CD8-positive, alpha-beta memory T cell (primary cell): ENCODE measurements at regions not wholly inside any gene's neighbourhood (a gene's known extent, or its start where the extent isn't known, plus 50 kb on each side); places are given as distances from the start of the nearest gene placed in this dataset.

Experiments
- CTCF ChIA-PET: fragments of 350-600 bp; sonication (Branson Sonifier 250); formaldehyde crosslinking; loops from one replicate; lab custom pipeline; 2021; ENCODE audit warnings: antibody characterized with exemption; lab: Charles Lee
- POLR2A ChIA-PET: fragments of 350-600 bp; sonication (Branson Sonifier 250); formaldehyde crosslinking; loops from one replicate; lab custom pipeline; 2021; ENCODE audit warnings: antibody characterized with exemption; lab: Charles Lee
- DNase-seq, 5 donors: peaks; one replicate each; pipeline versions ENCODE4 v3.0.0 to v3.0.0-alpha.2; 2020 to 2022; ENCODE audit warnings: mixed read lengths in 1 of 5
- H3K27ac ChIP-seq: one replicate; pipeline ENCODE4 v1.7.0; 2013; ENCODE audit warnings: low read depth, mild to moderate bottlenecking, low read length, moderate library complexity
- H3K27me3 ChIP-seq: 2 replicates; pipeline ENCODE4 v1.7.0; 2013; ENCODE audit warnings: low read length, mild to moderate bottlenecking; ENCODE audit not compliant: insufficient read depth, poor library complexity, severe bottlenecking
- H3K36me3 ChIP-seq: 2 replicates; pipeline ENCODE4 v1.7.0; 2013; ENCODE audit warnings: mild to moderate bottlenecking, low read length, moderate library complexity; ENCODE audit not compliant: insufficient read depth
- H3K4me1 ChIP-seq: 2 replicates; pipeline ENCODE4 v1.7.0; 2013; ENCODE audit warnings: mild to moderate bottlenecking, low read length, moderate library complexity; ENCODE audit not compliant: insufficient read depth
- H3K4me3 ChIP-seq: 2 replicates; pipeline ENCODE4 v1.7.0; 2013; ENCODE audit warnings: mild to moderate bottlenecking, low read length
- H3K9me3 ChIP-seq: 2 replicates; pipeline ENCODE4 v1.7.0; 2013; ENCODE audit warnings: mild to moderate bottlenecking, low read length
- H3K27ac Mint-ChIP-seq, 8 donors: one replicate each; pipeline ENCODE4 v1.8.0; 2020 to 2021; ENCODE audit warnings: mixed read lengths in 8 of 8, mild to moderate bottlenecking in 6 of 8, inconsistent platforms in 3 of 8, moderate library complexity in 3 of 8
- H3K27me3 Mint-ChIP-seq, 2 donors: one replicate each; pipeline ENCODE4 v1.8.0; 2020 to 2021; ENCODE audit warnings: mixed read lengths in 2 of 2, mild to moderate bottlenecking in 1 of 2, moderate library complexity in 1 of 2
- H3K36me3 Mint-ChIP-seq, 3 donors: one replicate each; pipeline ENCODE4 v1.8.0; 2020 to 2021; ENCODE audit warnings: mixed read lengths in 3 of 3, inconsistent platforms in 1 of 3, mild to moderate bottlenecking in 1 of 3
- H3K4me1 Mint-ChIP-seq, 3 donors: one replicate each; pipeline ENCODE4 v1.8.0; 2020 to 2021; ENCODE audit warnings: mixed read lengths in 3 of 3, inconsistent platforms in 1 of 3, mild to moderate bottlenecking in 1 of 3
- H3K4me3 Mint-ChIP-seq, 7 donors: one replicate each; pipeline ENCODE4 v1.8.0; 2020 to 2021; ENCODE audit warnings: mixed read lengths in 7 of 7, mild to moderate bottlenecking in 6 of 7, moderate library complexity in 4 of 7, inconsistent platforms in 2 of 7
- H3K9me3 Mint-ChIP-seq, 5 donors: one replicate each; pipeline ENCODE4 v1.8.0; 2020 to 2022; ENCODE audit warnings: mixed read lengths in 5 of 5, mild to moderate bottlenecking in 3 of 5, moderate library complexity in 2 of 5, inconsistent platforms in 1 of 5

GRCh38 chr6:43946641-43947363, 176.8 kb downstream of the VEGFA start:
- DNase-seq = no peak
- ChIA-PET POLR2A (no interaction called here), CTCF (no interaction called here)

GRCh38 chr6:43945768-43946080, 175.7 kb downstream of the VEGFA start:
- Histone ChIP-seq H3K27me3 (no peaks in the 10 kb centered on the region), H3K4me1 (no peaks in the 10 kb centered on the region), H3K27ac (no peak overlapping the region), H3K4me3 (no peak overlapping the region), H3K9me3 (peaks cover 8% of the 10 kb centered on the region), H3K36me3 (no peaks in the 10 kb centered on the region)
- Mint-ChIP-seq H3K27me3 (peaks cover 0 to 5% of the 10 kb centered on the region in 2 donors), H3K36me3 (peaks cover 0 to 26% (median 2%) of the 10 kb centered on the region in 3 donors), H3K4me3 (no peak overlapping the region), H3K27ac (no peak overlapping the region), H3K4me1 (no peaks in the 10 kb centered on the region), H3K9me3 (peaks cover 13 to 31% (median 26%) of the 10 kb centered on the region in 5 donors)
- ChIA-PET CTCF (no interaction called here), POLR2A (no interaction called here)
- DNase-seq = no peak

More at GRCh38 chr6:43946641-43947363, 176.8 kb downstream of the VEGFA start:
- Histone ChIP-seq H3K27ac (no peak overlapping the region), H3K4me3 (no peak overlapping the region), H3K36me3 (no peaks in the 10 kb centered on the region), H3K4me1 (no peaks in the 10 kb centered on the region), H3K27me3 (no peaks in the 10 kb centered on the region), H3K9me3 (peaks cover 8% of the 10 kb centered on the region)
- no peaks in the 10 kb centered on the region for H3K4me1 Mint-ChIP-seq
- peaks cover 0 to 5% of the 10 kb centered on the region in 2 donors for H3K27me3 Mint-ChIP-seq
- H3K4me3 Mint-ChIP-seq = no peak overlapping the region
- peaks cover 0 to 26% (median 2%) of the 10 kb centered on the region in 3 donors for H3K36me3 Mint-ChIP-seq
- no peak overlapping the region for H3K27ac Mint-ChIP-seq
- peaks cover 13 to 31% (median 26%) of the 10 kb centered on the region in 5 donors for H3K9me3 Mint-ChIP-seq

GRCh38 chr6:43944908-43945767, 175.1 kb downstream of the VEGFA start:
- Mint-ChIP-seq H3K4me1 (no peaks in the 10 kb centered on the region), H3K9me3 (peaks cover 13 to 31% (median 26%) of the 10 kb centered on the region in 5 donors), H3K4me3 (no peak overlapping the region), H3K27ac (no peak overlapping the region), H3K36me3 (peaks cover 0 to 26% (median 2%) of the 10 kb centered on the region in 3 donors), H3K27me3 (peaks cover 0 to 5% of the 10 kb centered on the region in 2 donors)
- no peaks in the 10 kb centered on the region for H3K36me3 ChIP-seq
- peaks cover 8% of the 10 kb centered on the region for H3K9me3 ChIP-seq
- no peak for DNase-seq
- ChIA-PET CTCF (no interaction called here), POLR2A (no interaction called here)
- no peaks in the 10 kb centered on the region for H3K4me1 ChIP-seq
- no peaks in the 10 kb centered on the region for H3K27me3 ChIP-seq
- H3K4me3 ChIP-seq = no peak overlapping the region
- H3K27ac ChIP-seq = peak overlapping the region; percentile 38

GRCh38 chr6:43943781-43944250, 173.8 kb downstream of the VEGFA start:
- Histone ChIP-seq H3K9me3 (peaks cover 8% of the 10 kb centered on the region), H3K4me3 (no peak overlapping the region), H3K4me1 (no peaks in the 10 kb centered on the region), H3K27me3 (no peaks in the 10 kb centered on the region), H3K36me3 (no peaks in the 10 kb centered on the region), H3K27ac (no peak overlapping the region)
- Mint-ChIP-seq H3K9me3 (peaks cover 13 to 31% (median 26%) of the 10 kb centered on the region in 5 donors), H3K27ac (no peak overlapping the region), H3K4me3 (no peak overlapping the region), H3K27me3 (peaks cover 0 to 5% of the 10 kb centered on the region in 2 donors), H3K4me1 (no peaks in the 10 kb centered on the region), H3K36me3 (peaks cover 0 to 26% (median 2%) of the 10 kb centered on the region in 3 donors)
- POLR2A ChIA-PET = no interaction called here
- CTCF ChIA-PET = no interaction called here
- DNase-seq = no peak

GRCh38 chr6:43943099-43943766, 173.2 kb downstream of the VEGFA start:
- CTCF ChIA-PET = no interaction called here
- Histone ChIP-seq H3K9me3 (peaks cover 8% of the 10 kb centered on the region), H3K4me1 (no peaks in the 10 kb centered on the region), H3K27ac (no peak overlapping the region), H3K36me3 (no peaks in the 10 kb centered on the region), H3K27me3 (no peaks in the 10 kb centered on the region), H3K4me3 (no peak overlapping the region)
- peaks cover 0 to 5% of the 10 kb centered on the region in 2 donors for H3K27me3 Mint-ChIP-seq
- POLR2A ChIA-PET = no interaction called here
- no peak overlapping the region for H3K27ac Mint-ChIP-seq
- H3K4me3 Mint-ChIP-seq = no peak overlapping the region
- H3K4me1 Mint-ChIP-seq = no peaks in the 10 kb centered on the region
- peaks cover 0 to 26% (median 2%) of the 10 kb centered on the region in 3 donors for H3K36me3 Mint-ChIP-seq
- no peak for DNase-seq
- H3K9me3 Mint-ChIP-seq = peaks cover 13 to 31% (median 26%) of the 10 kb centered on the region in 5 donors

GRCh38 chr6:43942616-43943015, 172.6 kb downstream of the VEGFA start:
- no peak overlapping the region for H3K27ac Mint-ChIP-seq
- no peaks in the 10 kb centered on the region for H3K4me1 Mint-ChIP-seq
- H3K36me3 ChIP-seq = no peaks in the 10 kb centered on the region
- no peaks in the 10 kb centered on the region for H3K4me1 ChIP-seq
- H3K4me3 ChIP-seq = no peak overlapping the region
- no peaks in the 10 kb centered on the region for H3K27me3 ChIP-seq
- no peak overlapping the region for H3K4me3 Mint-ChIP-seq
- peaks cover 13 to 31% (median 26%) of the 10 kb centered on the region in 5 donors for H3K9me3 Mint-ChIP-seq
- POLR2A ChIA-PET = no interaction called here
- DNase-seq = no peak
- H3K9me3 ChIP-seq = peaks cover 8% of the 10 kb centered on the region
- H3K27me3 Mint-ChIP-seq = peaks cover 0 to 5% of the 10 kb centered on the region in 2 donors
- no peak overlapping the region for H3K27ac ChIP-seq
- CTCF ChIA-PET = no interaction called here
- H3K36me3 Mint-ChIP-seq = peaks cover 0 to 26% (median 2%) of the 10 kb centered on the region in 3 donors

- Histone ChIP-seq H3K4me3 (no peak overlapping the region), H3K27me3 (no peaks in the 10 kb centered on the region), H3K9me3 (peaks cover 8% of the 10 kb centered on the region), H3K4me1 (no peaks in the 10 kb centered on the region), H3K36me3 (no peaks in the 10 kb centered on the region), H3K27ac (no peak overlapping the region)
- ChIA-PET CTCF (no interaction called here), POLR2A (no interaction called here)
- Mint-ChIP-seq H3K9me3 (peaks cover 13 to 31% (median 26%) of the 10 kb centered on the region in 5 donors), H3K27me3 (peaks cover 0 to 5% of the 10 kb centered on the region in 2 donors), H3K36me3 (peaks cover 0 to 26% (median 2%) of the 10 kb centered on the region in 3 donors), H3K27ac (no peak overlapping the region), H3K4me1 (no peaks in the 10 kb centered on the region), H3K4me3 (no peak overlapping the region)
- DNase-seq = no peak
Observed at GRCh38 chr6:43942011-43942442, 172.0 kb downstream of the VEGFA start.
